ENCODE measurements at regions not wholly inside any gene's neighbourhood (a gene's known extent, or its start where the extent isn't known, plus 50 kb on each side); places are given as distances from the start of the nearest gene placed in this dataset.

DNA sequence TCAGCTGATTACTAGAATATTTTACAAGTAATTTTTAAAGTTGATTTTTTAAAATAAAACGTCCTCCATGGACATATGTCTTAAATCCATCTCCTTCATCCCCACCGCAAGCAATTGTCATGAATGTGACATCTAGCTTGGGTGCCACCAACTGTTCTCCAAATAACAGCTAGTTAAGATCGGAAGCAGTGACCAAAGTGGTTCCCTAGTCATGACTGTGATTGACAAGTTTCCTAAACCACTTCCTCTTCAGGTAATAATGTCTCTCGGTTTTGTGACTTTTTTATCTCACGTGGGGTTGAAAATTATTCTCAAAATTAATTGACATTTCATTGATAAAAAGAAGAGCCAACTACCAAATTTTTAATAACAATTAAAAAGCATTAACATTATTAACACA is 135.3 kb upstream of the MIR17HG start:
- Histone ChIP-seq H3K27ac (no peak overlapping the region), H3K27me3 (peaks cover 0 to 15% (median 0%) of the 10 kb centered on the region in 7 donors), H3K4me3 (no peak overlapping the region), H3K4me1 (no peaks in the 10 kb centered on the region), H3K36me3 (no peaks in the 10 kb centered on the region), H3K9me3 (peaks cover 0 to 15% (median 0%) of the 10 kb centered on the region in 11 donors)
- DNase-seq: no peak
- intact Hi-C loops (cut with DNase I): no loop called here
- TF ChIP-seq, protein P1, sequence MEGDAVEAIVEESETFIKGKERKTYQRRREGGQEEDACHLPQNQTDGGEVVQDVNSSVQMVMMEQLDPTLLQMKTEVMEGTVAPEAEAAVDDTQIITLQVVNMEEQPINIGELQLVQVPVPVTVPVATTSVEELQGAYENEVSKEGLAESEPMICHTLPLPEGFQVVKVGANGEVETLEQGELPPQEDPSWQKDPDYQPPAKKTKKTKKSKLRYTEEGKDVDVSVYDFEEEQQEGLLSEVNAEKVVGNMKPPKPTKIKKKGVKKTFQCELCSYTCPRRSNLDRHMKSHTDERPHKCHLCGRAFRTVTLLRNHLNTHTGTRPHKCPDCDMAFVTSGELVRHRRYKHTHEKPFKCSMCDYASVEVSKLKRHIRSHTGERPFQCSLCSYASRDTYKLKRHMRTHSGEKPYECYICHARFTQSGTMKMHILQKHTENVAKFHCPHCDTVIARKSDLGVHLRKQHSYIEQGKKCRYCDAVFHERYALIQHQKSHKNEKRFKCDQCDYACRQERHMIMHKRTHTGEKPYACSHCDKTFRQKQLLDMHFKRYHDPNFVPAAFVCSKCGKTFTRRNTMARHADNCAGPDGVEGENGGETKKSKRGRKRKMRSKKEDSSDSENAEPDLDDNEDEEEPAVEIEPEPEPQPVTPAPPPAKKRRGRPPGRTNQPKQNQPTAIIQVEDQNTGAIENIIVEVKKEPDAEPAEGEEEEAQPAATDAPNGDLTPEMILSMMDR (IDR thresholded peaks at IDR 0.05): no peak
- WGBS, 2 donors: 43 to 49% methylated on average over 5 of the region's 5 CpGs
- no peak for ATAC-seq

DNA sequence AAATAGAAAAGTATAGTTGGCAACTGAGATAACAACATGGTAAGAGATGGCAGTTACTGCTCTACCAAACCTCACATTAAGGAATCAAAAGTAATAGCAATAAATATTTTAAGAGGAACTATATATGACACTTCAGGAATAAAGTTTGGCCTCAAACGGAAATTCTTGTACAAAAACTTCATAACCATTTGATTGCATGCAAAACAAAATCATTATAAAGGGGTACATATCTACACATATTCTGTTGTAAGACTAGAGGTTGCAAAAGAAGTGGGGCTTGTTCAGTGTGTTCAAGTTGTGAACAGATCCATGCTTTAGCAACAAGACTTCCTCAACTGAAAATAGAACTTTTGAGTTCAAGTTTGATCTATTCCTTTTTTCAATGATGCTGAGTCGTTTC is 133.5 kb upstream of the MIR17HG start:
- H3K4me3 ChIP-seq: no peak overlapping the region
- peaks cover 0 to 15% (median 0%) of the 10 kb centered on the region in 11 donors for H3K9me3 ChIP-seq
- ATAC-seq (no peak), DNase-seq (no peak)
- TF ChIP-seq, protein P1 (IDR thresholded peaks at IDR 0.05): no peak
- intact Hi-C loops (cut with DNase I): no loop called here
- H3K27me3 ChIP-seq: peaks cover 0 to 17% (median 0%) of the 10 kb centered on the region in 7 donors
- WGBS, 2 donors: 65% methylated on average over 2 of the region's 2 CpGs
- no peaks in the 10 kb centered on the region for H3K4me1 ChIP-seq
- no peak overlapping the region for H3K27ac ChIP-seq
- no peaks in the 10 kb centered on the region for H3K36me3 ChIP-seq

DNA sequence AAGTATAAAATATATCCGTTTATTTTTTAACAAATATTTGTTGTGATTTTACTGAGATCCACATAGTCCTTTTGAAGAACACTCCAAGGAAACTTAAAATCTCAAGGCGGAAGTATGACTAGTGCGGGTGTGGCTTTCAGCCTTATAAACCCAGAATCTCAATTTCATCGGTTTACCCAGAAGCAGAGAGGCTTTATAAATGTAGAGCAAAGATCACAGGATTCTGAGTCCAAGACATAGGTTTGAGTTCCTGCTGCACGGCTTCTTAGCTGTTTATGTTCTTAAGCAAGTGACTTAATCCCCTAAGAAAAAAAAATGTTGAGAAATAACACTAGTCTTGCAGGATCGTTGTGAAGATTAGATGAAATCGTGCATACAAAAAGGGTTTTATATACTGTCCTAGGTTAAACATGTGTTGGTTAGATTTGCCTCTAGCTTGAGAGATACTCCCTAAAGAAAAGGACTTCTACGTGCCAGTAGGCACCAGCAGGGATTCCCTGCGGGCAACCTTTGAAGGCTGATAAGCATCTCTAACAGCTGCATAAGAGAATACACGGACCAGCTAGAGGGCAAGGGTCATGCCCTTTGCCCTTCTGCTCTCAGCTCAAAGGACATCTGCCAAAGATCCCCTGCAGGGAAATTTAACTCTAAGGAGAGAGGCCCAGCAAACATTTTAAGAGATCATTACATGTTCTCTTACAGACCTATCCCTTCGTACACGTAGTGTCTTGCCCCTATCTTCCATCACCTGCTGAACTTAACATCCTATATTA is 130.4 kb upstream of the MIR17HG start:
- no peak for DNase-seq
- H3K36me3 ChIP-seq: no peaks in the 10 kb centered on the region
- WGBS, 2 donors: 41 to 50% methylated on average over 12 of the region's 12 CpGs

DNA sequence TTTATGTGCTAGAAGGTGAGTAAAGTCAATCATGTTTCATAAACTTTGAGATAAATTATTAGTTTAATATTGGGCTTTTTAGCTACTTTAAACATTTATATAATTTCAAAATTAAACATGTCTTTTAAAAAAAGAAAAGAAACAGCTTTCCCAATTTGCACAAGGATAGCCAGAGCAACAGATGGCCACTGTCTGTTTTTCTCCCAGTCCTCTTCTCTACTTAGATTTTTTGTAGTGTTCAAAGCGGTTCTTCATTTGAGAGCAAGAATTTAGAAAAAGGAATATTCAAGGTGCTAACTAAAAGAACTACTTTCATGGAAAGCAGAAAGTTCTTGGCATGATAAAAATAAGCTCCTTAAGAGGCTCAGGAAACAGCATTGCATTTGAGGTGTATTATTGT is 128.3 kb upstream of the MIR17HG start:
- intact Hi-C loops (cut with DNase I): no loop called here
- WGBS, 2 donors: 89 to 93% methylated on average over 1 of the region's 1 CpG
- Histone ChIP-seq H3K9me3 (peaks cover 0 to 5% (median 0%) of the 10 kb centered on the region in 11 donors), H3K36me3 (no peaks in the 10 kb centered on the region), H3K27me3 (peaks cover 0 to 6% (median 0%) of the 10 kb centered on the region in 7 donors), H3K4me1 (no peaks in the 10 kb centered on the region), H3K27ac (no peak overlapping the region), H3K4me3 (no peak overlapping the region)
- TF ChIP-seq, protein P1 (IDR thresholded peaks at IDR 0.05): no peak
- DNase-seq: no peak
- no peak for ATAC-seq

More for the DNA sequence above, 130.4 kb upstream of the MIR17HG start:
- Histone ChIP-seq H3K27ac (no peak overlapping the region), H3K4me3 (no peak overlapping the region), H3K9me3 (no peaks in the 10 kb centered on the region), H3K4me1 (no peaks in the 10 kb centered on the region), H3K27me3 (peaks cover 0 to 15% (median 0%) of the 10 kb centered on the region in 7 donors)
- no peak for ATAC-seq
- TF ChIP-seq, protein P1 (IDR thresholded peaks at IDR 0.05): no peak
- intact Hi-C loops (cut with DNase I): no loop called here

All from heart right ventricle (tissue), 16 donors.